SH-SY5Y (cell line): ENCODE measurements at regions not wholly inside any gene's neighbourhood (a gene's known extent, or its start where the extent isn't known, plus 50 kb on each side); places are given as distances from the start of the nearest gene placed in this dataset.

Experiments used
- GATA2 ChIP-seq: IDR thresholded peaks from 2 replicates; pipeline ENCODE4 v1.6.1; 2011; ENCODE audit warnings: mild to moderate bottlenecking, low read depth, low read length
- GATA3 ChIP-seq: IDR thresholded peaks from 2 replicates; pipeline ENCODE4 v1.6.1; 2011; ENCODE audit warnings: low read depth, mild to moderate bottlenecking, low read length, moderate library complexity

GRCh38 chr11:45093761-45094455 lies 52.5 kb upstream of the PRDM11 start:
- TF ChIP-seq GATA2 (no peak), GATA3 (no peak)
